ENCODE measurements at regions not wholly inside any gene's neighbourhood (a gene's known extent, or its start where the extent isn't known, plus 50 kb on each side); places are given as distances from the start of the nearest gene placed in this dataset.
"Not testable (repeated sequence)": the region's sequence is repeated elsewhere in the genome, so short reads cannot be mapped to it uniquely, and the experiment has no call there.

DNA sequence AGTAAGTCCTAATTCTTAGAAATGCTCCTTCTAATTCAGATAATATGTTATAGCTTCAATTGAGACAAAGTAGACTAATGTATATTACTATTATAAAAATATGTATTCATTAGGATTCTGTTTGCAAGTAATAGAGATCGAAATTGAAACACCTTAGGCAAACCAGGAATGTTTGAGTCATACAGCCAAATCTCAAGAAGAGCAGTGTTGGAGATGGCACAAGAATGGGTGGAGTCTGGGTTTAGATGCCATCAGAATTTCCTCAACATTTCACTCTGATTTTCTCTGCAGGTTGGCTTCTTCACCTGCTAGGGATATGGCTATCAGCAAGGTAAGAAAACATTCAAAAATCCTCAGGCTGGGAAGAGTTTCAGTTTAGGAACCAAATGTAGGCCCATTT lies 405.4 kb downstream of the CCDC85A start:
- TF ChIP-seq, protein P1, sequence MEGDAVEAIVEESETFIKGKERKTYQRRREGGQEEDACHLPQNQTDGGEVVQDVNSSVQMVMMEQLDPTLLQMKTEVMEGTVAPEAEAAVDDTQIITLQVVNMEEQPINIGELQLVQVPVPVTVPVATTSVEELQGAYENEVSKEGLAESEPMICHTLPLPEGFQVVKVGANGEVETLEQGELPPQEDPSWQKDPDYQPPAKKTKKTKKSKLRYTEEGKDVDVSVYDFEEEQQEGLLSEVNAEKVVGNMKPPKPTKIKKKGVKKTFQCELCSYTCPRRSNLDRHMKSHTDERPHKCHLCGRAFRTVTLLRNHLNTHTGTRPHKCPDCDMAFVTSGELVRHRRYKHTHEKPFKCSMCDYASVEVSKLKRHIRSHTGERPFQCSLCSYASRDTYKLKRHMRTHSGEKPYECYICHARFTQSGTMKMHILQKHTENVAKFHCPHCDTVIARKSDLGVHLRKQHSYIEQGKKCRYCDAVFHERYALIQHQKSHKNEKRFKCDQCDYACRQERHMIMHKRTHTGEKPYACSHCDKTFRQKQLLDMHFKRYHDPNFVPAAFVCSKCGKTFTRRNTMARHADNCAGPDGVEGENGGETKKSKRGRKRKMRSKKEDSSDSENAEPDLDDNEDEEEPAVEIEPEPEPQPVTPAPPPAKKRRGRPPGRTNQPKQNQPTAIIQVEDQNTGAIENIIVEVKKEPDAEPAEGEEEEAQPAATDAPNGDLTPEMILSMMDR (IDR thresholded peaks at IDR 0.05; ENCODE audit: low read depth, low read length) = no peak
- H3K4me3 ChIP-seq (ENCODE audit: low read depth, low read length) = no peak overlapping the region

DNA sequence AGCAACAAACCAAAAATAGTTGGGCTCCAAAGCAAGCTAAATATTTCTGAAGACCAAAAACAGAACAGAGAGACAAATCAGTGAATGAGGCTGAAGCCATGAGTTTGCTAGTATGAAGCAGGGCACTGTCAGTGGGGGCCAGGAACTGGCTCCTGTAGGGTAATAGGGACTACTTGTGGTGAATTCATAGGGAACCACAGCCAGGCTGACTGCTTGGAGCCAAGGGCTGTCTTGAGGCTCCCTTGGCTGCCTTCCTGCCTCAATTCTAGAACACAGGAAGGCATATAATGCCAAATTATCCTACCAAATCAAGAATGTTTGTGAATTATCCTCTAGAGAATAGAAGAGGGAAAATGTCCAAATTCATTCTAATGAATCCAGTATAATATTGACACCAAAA lies 406.0 kb downstream of the CCDC85A start:
- TF ChIP-seq, protein P1 (IDR thresholded peaks at IDR 0.05; ENCODE audit: low read depth, low read length) = no peak
- H3K4me3 ChIP-seq (ENCODE audit: low read depth, low read length) = no peak overlapping the region

DNA sequence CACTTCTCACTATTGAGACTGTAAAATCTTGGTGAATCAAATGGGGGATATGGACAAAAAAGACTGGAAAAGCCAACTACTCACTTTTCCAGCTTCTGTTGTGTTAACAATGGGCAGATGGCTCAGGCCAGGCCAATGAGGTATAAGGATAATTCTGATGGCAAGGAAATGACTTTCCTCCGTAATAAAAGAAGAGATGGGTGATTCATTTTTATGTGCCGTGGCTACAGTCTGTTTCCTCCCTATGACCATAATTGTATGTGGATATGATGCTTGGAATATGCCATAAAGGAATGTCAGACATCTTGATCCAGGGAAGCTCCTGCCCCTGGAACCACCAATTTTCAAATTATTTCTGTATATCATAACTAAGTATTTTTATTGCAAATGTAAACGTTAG lies 406.8 kb downstream of the CCDC85A start:
- TF ChIP-seq, protein P1 (IDR thresholded peaks at IDR 0.05; ENCODE audit: low read depth, low read length) = no peak
- H3K4me3 ChIP-seq (ENCODE audit: low read depth, low read length) = no peak overlapping the region

DNA sequence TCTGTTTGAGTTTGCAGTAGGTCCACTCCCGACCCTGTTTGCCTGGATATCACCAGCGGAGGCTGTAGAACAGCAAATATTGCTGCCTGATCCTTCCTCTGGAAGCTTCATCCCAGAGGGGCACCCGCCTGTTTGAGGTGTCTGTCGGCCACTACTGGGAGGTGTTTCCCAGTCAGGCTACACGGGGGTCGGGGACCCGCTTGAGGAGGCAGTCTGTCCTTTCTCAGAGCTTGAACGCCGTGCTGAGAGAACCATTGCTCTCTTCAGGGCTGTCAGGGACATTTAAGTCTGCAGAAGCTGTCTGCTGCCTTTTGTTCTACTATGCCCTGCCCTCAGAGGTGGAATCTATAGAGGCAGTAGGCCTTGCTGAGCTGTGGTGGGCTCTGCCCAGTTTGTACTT lies 422.3 kb downstream of the CCDC85A start:
- H3K4me3 ChIP-seq (ENCODE audit: low read depth, low read length) = not testable (repeated sequence)

DNA sequence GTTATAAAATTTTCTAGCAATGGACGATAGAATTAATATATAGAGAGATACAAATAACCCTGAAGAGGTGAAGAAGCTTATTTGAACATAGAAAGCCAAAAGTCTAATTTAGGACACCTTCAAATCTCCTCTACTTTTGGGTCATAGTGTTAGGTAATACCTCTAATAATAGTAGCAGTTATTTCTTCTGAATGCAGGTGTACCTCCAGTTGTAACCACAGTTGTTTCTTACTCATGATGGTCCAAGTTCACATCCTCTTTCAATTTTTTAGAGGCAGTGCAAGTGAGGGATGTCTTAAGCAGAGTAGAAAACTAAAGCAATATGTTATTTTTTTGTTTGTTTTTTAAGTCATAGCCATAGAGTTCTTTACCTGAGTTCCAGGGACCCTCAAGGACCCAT lies 429.5 kb downstream of the CCDC85A start:
- TF ChIP-seq, protein P1 (IDR thresholded peaks at IDR 0.05; ENCODE audit: low read depth, low read length) = no peak

DNA sequence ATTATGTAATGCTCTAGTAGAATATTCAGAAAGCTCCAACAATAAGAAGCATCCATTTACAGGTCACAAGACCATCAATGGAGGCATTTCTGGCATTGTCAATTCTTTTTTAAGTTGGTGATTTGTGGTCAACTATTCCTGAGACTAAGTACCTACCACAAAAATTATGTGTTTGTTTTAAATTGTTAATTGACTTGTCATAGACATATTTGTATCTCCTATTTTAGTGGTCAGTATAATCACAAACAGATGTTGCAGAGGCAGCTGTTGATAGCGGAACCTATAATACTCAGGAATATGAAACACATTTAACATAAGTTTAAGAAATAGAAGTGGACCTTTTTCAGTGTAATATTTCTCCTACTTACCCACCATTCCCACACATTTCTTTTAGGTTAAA lies 430.1 kb downstream of the CCDC85A start:
- no peak overlapping the region for H3K4me3 ChIP-seq (ENCODE audit: low read depth, low read length)
- TF ChIP-seq, protein P1 (IDR thresholded peaks at IDR 0.05; ENCODE audit: low read depth, low read length) = no peak

More for the DNA sequence above, 429.5 kb downstream of the CCDC85A start:
- no peak overlapping the region for H3K4me3 ChIP-seq (ENCODE audit: low read depth, low read length)

DNA sequence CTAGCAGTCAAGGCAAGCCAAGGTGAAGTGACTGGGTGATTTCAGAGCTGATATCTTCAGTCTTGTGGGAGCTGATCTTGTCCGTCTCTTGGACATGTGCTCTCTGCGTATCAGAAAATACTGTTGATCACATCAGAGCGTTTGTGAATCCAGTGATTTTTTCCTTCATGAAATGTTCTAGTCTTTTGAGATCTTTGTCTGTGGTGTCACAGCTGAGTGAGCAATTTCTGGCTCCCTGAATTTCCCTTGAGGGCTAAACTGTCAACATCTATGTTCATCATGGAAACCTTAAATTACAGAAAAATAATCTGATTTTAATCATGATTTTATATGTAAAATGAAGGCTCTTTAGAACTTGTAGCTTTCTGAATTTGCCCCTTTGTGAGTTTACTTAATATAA lies 432.0 kb downstream of the CCDC85A start:
- H3K4me3 ChIP-seq (ENCODE audit: low read depth, low read length) = no peak overlapping the region
- TF ChIP-seq, protein P1 (IDR thresholded peaks at IDR 0.05; ENCODE audit: low read depth, low read length) = no peak

DNA sequence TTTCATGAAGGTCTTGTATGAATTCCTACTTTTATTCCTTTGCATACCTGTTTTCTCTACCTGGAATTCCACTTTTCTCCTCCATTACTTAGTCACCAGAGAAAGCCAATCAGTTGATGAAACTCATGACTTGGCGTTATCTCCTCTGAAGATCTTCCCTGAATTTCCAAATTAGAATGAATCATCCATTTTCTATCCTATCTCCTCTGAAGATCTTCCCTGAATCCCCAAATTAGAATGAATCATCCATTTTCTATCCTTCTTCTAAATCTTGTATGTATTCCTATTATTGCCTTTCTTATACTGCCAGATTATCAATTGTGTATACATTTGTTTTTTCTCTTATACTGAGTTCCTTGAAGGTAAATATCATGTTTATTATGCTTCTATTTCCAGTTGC lies 440.4 kb downstream of the CCDC85A start:
- no peak overlapping the region for H3K4me3 ChIP-seq (ENCODE audit: low read depth, low read length)
- TF ChIP-seq, protein P1 (IDR thresholded peaks at IDR 0.05; ENCODE audit: low read depth, low read length) = no peak
